Omental fat pad (tissue), 3 donors: ENCODE measurements at regions not wholly inside any gene's neighbourhood (a gene's known extent, or its start where the extent isn't known, plus 50 kb on each side); places are given as distances from the start of the nearest gene placed in this dataset.

Source experiments
- ATAC-seq: fragments of 150-250 bp; one replicate; pipeline ENCODE4 v1.9.1; 2016; ENCODE audit warnings: mild to moderate bottlenecking, moderate library complexity; ENCODE audit not compliant: low FRiP score
- DNase-seq: peaks from one replicate; pipeline ENCODE4 v3.0.0-alpha.2; 2019; ENCODE audit warnings: low spot score
- TF ChIP-seq, protein P1 (sequence below), 3 donors: fragments of 450-650 bp; IDR thresholded peaks; one replicate each; pipeline ENCODE4 v1.5.1; 2016 to 2017; ENCODE audit warnings: antibody characterized with exemption in 3 of 3, mild to moderate bottlenecking in 3 of 3, moderate library complexity in 2 of 3

DNA sequence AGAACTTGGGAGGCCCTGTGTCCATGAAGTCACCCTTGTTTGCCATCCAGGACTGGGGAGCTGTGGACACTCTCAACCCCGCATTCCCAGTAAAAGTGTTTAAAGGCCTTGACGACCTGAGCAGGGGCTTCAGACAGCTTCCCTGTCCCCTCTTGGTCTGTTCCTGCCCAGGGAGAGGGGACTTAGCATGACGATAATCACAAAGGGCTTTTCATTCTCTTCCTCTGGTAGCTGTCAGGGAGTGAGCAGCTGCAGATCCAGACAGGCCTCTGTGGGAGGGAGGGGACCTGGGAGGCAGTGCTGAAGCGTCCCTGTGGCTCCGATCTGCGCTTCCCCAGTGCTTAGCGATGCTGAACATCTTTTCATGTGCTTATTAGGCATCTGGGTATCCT, 77.8 kb upstream of the HS6ST1 start:
- TF ChIP-seq, protein P1, sequence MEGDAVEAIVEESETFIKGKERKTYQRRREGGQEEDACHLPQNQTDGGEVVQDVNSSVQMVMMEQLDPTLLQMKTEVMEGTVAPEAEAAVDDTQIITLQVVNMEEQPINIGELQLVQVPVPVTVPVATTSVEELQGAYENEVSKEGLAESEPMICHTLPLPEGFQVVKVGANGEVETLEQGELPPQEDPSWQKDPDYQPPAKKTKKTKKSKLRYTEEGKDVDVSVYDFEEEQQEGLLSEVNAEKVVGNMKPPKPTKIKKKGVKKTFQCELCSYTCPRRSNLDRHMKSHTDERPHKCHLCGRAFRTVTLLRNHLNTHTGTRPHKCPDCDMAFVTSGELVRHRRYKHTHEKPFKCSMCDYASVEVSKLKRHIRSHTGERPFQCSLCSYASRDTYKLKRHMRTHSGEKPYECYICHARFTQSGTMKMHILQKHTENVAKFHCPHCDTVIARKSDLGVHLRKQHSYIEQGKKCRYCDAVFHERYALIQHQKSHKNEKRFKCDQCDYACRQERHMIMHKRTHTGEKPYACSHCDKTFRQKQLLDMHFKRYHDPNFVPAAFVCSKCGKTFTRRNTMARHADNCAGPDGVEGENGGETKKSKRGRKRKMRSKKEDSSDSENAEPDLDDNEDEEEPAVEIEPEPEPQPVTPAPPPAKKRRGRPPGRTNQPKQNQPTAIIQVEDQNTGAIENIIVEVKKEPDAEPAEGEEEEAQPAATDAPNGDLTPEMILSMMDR (IDR thresholded peaks at IDR 0.05): no peak
- no peak for DNase-seq
- ATAC-seq: no peak

DNA sequence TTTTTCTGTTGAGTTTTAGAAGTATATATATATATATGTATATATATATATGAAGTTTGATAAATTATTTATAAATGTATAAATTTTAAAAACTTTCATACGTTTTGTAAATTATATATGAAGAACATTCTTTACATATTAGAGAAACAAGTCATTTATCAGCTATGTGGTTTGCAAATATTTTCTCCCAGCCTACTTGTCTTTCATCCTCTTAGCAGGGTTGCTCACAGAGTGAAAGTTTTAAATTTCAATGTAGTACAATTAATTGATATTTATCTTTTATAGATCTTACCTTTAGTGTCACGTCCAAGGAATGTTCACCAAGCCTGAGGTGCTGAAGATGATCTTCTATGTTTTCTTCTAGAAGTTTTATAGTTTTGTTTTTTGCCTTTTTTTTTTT, 78.3 kb upstream of the HS6ST1 start:
- ATAC-seq: no peak
- DNase-seq: no peak
- TF ChIP-seq, protein P1 (IDR thresholded peaks at IDR 0.05): no peak

DNA sequence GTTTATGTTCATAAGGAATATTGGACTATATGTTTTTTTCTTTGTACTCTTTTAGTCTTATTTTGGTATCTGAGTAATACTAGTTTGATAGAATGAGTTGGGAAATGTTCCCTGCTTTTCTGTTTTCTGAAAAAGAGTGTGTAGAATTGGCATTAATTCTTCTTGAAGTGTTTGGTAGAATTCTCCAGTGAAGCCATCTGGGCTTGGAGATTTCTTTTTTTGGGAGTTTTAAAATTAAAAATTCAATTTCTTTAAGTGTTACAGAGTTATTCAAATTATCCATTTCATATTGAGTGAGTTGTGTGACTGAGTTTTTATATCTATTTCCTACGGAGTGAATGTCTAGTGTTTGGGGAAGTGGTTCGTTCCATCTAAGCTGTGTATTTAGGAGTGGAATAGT, 80.6 kb upstream of the HS6ST1 start:
- TF ChIP-seq, protein P1 (IDR thresholded peaks at IDR 0.05): no peak
- DNase-seq (no peak), ATAC-seq (no peak)

DNA sequence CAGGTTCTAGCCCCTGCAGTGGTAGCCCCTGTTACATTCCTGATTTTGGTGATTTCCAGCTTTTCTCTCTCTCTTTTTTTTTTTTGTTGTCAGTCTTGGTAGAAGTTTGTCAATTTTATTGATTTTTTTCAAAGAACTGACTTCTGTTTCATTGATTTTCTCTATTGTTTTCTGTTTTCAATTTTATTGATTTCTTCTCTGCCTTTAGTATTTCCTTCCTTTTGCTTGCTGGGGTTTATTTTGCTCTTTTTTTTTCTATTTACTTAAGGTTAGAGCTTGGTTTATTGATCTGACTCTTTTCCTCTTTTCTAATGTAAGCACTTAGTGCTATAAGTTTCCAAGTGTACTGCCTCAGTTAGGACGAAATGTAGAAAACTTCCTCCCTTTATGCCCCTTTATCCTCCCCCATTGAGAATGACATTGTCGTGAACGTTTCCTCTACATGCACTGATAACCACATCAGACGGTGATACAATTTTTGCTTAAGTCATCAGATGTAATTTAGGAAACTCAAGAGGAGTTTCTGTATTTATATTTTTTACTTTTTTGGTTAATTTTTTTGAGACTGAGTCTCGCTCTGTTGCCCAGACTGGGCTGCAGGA, 81.1 kb upstream of the HS6ST1 start:
- ATAC-seq (no peak), DNase-seq (no peak)
- TF ChIP-seq, protein P1 (IDR thresholded peaks at IDR 0.05): no peak

DNA sequence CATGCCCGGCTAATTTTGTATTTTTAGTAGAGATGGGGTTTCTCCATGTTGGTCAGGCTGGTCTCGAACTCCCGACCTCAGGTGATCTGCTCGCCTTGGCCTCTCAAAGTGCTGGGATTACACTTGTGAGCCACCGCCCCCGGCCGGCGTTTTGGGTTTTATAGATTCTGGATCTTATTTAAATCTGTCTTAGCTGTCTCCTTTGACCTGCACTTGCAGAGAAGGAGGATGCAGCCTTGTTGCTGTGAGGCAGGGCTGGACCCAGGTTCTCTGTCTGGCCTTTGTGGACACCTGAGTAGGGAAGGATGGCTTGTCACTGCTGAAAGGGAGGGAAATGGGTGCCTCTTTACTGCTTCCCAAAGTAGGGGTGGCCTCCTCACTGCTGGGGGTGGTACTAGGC, 83.0 kb upstream of the HS6ST1 start:
- ATAC-seq: no peak
- TF ChIP-seq, protein P1 (IDR thresholded peaks at IDR 0.05): no peak
- no peak for DNase-seq

DNA sequence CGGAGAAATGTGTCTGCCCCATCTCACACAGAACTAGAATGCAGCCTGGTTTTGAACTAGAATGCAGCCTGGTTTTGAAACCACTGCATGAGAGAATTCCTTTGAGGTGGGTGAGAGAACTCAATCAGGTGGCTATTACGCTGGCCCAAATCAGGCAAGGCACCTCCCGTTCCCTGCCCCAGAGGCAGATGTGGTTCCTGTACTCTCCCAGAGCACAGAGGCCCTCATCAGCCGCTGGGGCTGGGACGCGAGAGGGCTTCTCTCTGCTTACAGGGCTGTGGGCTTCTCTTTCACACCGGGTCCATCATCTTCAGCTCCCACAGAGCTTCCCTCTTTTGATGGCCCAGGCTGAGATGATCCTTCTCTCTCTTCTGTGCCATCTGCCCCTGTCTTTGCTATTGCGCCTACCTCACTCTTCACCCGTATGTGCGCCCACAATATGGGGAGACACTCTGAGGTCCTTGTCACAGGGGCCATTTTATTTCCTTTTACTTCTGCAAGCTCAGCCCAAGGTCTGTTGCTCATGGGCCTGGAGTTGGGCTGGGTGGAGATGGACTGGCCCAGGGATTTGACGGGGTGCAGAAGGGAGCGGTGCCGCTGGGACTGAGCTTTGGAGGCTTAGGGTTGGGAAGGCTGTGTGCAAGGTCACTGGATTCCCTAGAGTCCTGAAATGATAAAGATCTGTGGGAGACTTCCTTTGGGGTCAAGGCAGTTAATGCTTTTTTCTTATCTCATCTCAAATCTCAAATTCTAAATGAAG, 84.4 kb upstream of the HS6ST1 start:
- TF ChIP-seq, protein P1 (IDR thresholded peaks at IDR 0.05): no peak
- ATAC-seq (no peak), DNase-seq (no peak)
